Keratinocyte (primary cell): ENCODE measurements at regions not wholly inside any gene's neighbourhood (a gene's known extent, or its start where the extent isn't known, plus 50 kb on each side); places are given as distances from the start of the nearest gene placed in this dataset.
"Not testable (repeated sequence)": the region's sequence is repeated elsewhere in the genome, so short reads cannot be mapped to it uniquely, and the experiment has no call there.

Source experiments
- DNase-seq: peaks from one replicate; pipeline ENCODE4 v3.0.0-alpha.2; 2011; ENCODE audit warnings: low read depth, missing footprints, low spot score
- FAIRE-seq: peaks from 2 replicates; lab custom pipeline; 2011; peaks lifted over from hg19 to GRCh38; lab: Jason Lieb, UNC
- H2AFZ ChIP-seq: 2 replicates; pipeline ENCODE4 v1.6.0; 2012; ENCODE audit warnings: low read length, control low read depth, inconsistent platforms; ENCODE audit not compliant: control insufficient read depth
- H3K27ac ChIP-seq: 2 replicates; pipeline ENCODE4 v1.5.1; 2011; ENCODE audit warnings: low read length; ENCODE audit not compliant: control insufficient read depth, insufficient read depth
- H3K27me3 ChIP-seq: 3 replicates; pipeline ENCODE4 v1.6.0; 2011; ENCODE audit warnings: low read length; ENCODE audit not compliant: control insufficient read depth, insufficient read depth; ENCODE audit errors: extremely low read depth
- H3K36me3 ChIP-seq, 2 experiments: 2 replicates in 1 of 2; 3 replicates in 1 of 2; pipeline ENCODE4 v1.5.1; 2011; ENCODE audit warnings: low read length in 2 of 2, mild to moderate bottlenecking in 1 of 2; ENCODE audit not compliant: control insufficient read depth in 2 of 2, insufficient read depth in 2 of 2; ENCODE audit errors: extremely low read depth in 1 of 2
- H3K4me1 ChIP-seq: 3 replicates; pipeline ENCODE4 v1.5.1; 2011; ENCODE audit warnings: low read length; ENCODE audit not compliant: control insufficient read depth, insufficient read depth; ENCODE audit errors: extremely low read depth
- H3K4me2 ChIP-seq: 3 replicates; pipeline ENCODE4 v1.6.0; 2011; ENCODE audit warnings: low read depth, low read length; ENCODE audit not compliant: control insufficient read depth, insufficient read depth; ENCODE audit errors: extremely low read depth
- H3K4me3 ChIP-seq, 3 experiments: fragments of 200-600 bp in 1 of 3; sonication (generic) in 1 of 3; 2 replicates in 2 of 3; 3 replicates in 1 of 3; pipeline ENCODE4 v1.5.1; 2011 to 2016; ENCODE audit warnings: low read length in 3 of 3, mild to moderate bottlenecking in 3 of 3, control low read depth in 2 of 3, inconsistent platforms in 1 of 3, low read depth in 1 of 3, mixed read lengths in 1 of 3, mixed run types in 1 of 3, moderate library complexity in 1 of 3; ENCODE audit not compliant: control insufficient read depth in 2 of 3, insufficient read depth in 2 of 3; ENCODE audit errors: extremely low read depth in 1 of 3
- H3K79me2 ChIP-seq: 2 replicates; pipeline ENCODE4 v1.6.0; 2012; ENCODE audit warnings: low read length; ENCODE audit not compliant: control insufficient read depth, insufficient read depth
- H3K9ac ChIP-seq: 3 replicates; pipeline ENCODE4 v1.6.0; 2011; ENCODE audit warnings: low read length; ENCODE audit not compliant: control insufficient read depth, insufficient read depth; ENCODE audit errors: extremely low read depth
- H3K9me1 ChIP-seq: 3 replicates; pipeline ENCODE4 v1.6.0; 2011; ENCODE audit warnings: low read length; ENCODE audit not compliant: control insufficient read depth, insufficient read depth; ENCODE audit errors: extremely low read depth
- H3K9me3 ChIP-seq: 2 replicates; pipeline ENCODE4 v1.5.1; 2012; ENCODE audit warnings: low read depth, low read length; ENCODE audit not compliant: control insufficient read depth
- H4K20me1 ChIP-seq: 3 replicates; pipeline ENCODE4 v1.6.0; 2011; ENCODE audit warnings: low read length; ENCODE audit not compliant: control insufficient read depth, insufficient read depth; ENCODE audit errors: extremely low read depth
- CTCF ChIP-seq, 3 experiments: IDR thresholded peaks in 1 of 3; conservative IDR thresholded peaks in 1 of 3; optimal IDR thresholded peaks in 1 of 3; 2 replicates in 2 of 3; 3 replicates in 1 of 3; pipeline versions ENCODE3 to v1.5.1; 2011; ENCODE audit warnings: low read length in 3 of 3, mild to moderate bottlenecking in 3 of 3, moderate library complexity in 2 of 3, control low read depth in 1 of 3, inconsistent platforms in 1 of 3; ENCODE audit not compliant: insufficient read depth in 2 of 3; ENCODE audit errors: extremely low read depth in 1 of 3
- EZH2 ChIP-seq: IDR thresholded peaks from one replicate; pipeline ENCODE4 v1.6.1; 2012; ENCODE audit warnings: inconsistent platforms, mild to moderate bottlenecking, low read length, moderate library complexity
- dilution Hi-C: fragments of 300-500 bp; cut with MboI; formaldehyde crosslinking; loops from one replicate; pipeline ENCODE4 v1.7.0; 2020; ENCODE audit warnings: low sequenced_read_pairs; ENCODE audit not compliant: extremely low pct_ligation_motif_present

GRCh38 chr2:187689372-187689771 is 135.1 kb upstream of the TFPI start:
- Histone ChIP-seq H3K79me2 (no peaks in the 10 kb centered on the region), H3K27me3 (no peaks in the 10 kb centered on the region), H3K4me1 (no peaks in the 10 kb centered on the region), H3K27ac (no peak overlapping the region), H3K9me3 (no peaks in the 10 kb centered on the region), H2AFZ (no peak overlapping the region), H3K36me3 (no peaks in the 10 kb centered on the region), H3K9ac (no peak overlapping the region), H3K9me1 (no peaks in the 10 kb centered on the region), H3K4me2 (no peak overlapping the region), H3K4me3 (no peak overlapping the region), H4K20me1 (no peaks in the 10 kb centered on the region)
- TF ChIP-seq CTCF (optimal IDR thresholded peaks at IDR 0.05 in 1 of 3, IDR thresholded peaks at IDR 0.05 in 1 of 3, conservative IDR thresholded peaks at IDR 0.05 in 1 of 3; ENCODE audit: extremely low read depth in 1 of 3, insufficient read depth in 2 of 3, low read length in 3 of 3) (no peak), EZH2 (no peak)
- FAIRE-seq = no peak
- dilution Hi-C loops = no loop called here
- DNase-seq = no peak

GRCh38 chr2:187693923-187694322 is 139.7 kb upstream of the TFPI start:
- no peaks in the 10 kb centered on the region for H4K20me1 ChIP-seq
- H3K4me3 ChIP-seq = no peak overlapping the region
- DNase-seq (no peak), FAIRE-seq (no peak)
- no peak overlapping the region for H2AFZ ChIP-seq
- TF ChIP-seq EZH2 (no peak), CTCF (optimal IDR thresholded peaks at IDR 0.05 in 1 of 3, IDR thresholded peaks at IDR 0.05 in 1 of 3, conservative IDR thresholded peaks at IDR 0.05 in 1 of 3; ENCODE audit: extremely low read depth in 1 of 3, insufficient read depth in 2 of 3, low read length in 3 of 3) (no peak)
- H3K4me2 ChIP-seq = no peak overlapping the region
- dilution Hi-C loops = no loop called here
- H3K9me3 ChIP-seq = no peaks in the 10 kb centered on the region
- no peaks in the 10 kb centered on the region for H3K9me1 ChIP-seq
- H3K27ac ChIP-seq = no peak overlapping the region
- H3K36me3 ChIP-seq = no peaks in the 10 kb centered on the region
- no peaks in the 10 kb centered on the region for H3K79me2 ChIP-seq
- H3K27me3 ChIP-seq = no peaks in the 10 kb centered on the region
- no peak overlapping the region for H3K9ac ChIP-seq
- no peaks in the 10 kb centered on the region for H3K4me1 ChIP-seq

- DNase-seq, FAIRE-seq, H3K9me3 ChIP-seq, H3K36me3 ChIP-seq, dilution Hi-C loops, H3K27ac ChIP-seq, H3K27me3 ChIP-seq, H3K4me3 ChIP-seq, H3K9me1 ChIP-seq, H3K4me1 ChIP-seq, H3K4me2 ChIP-seq, H3K79me2 ChIP-seq, H2AFZ ChIP-seq, H4K20me1 ChIP-seq, H3K9ac ChIP-seq: not testable (repeated sequence)
These were observed 142.4 kb upstream of the TFPI start for GRCh38 chr2:187696644-187697043.
